HG03520 (cell line): ENCODE measurements at regions not wholly inside any gene's neighbourhood (a gene's known extent, or its start where the extent isn't known, plus 50 kb on each side); places are given as distances from the start of the nearest gene placed in this dataset.
"Not testable (repeated sequence)": the region's sequence is repeated elsewhere in the genome, so short reads cannot be mapped to it uniquely, and the experiment has no call there.

ENCODE experiments used
- ATAC-seq: cut with Tn5 transposase; IDR thresholded peaks from one replicate; pipeline ENCODE4 v1.9.1; 2021; ENCODE audit warnings: mild to moderate bottlenecking, moderate library complexity; ENCODE audit not compliant: unreplicated experiment

- no peak for ATAC-seq
These were observed 544.7 kb upstream of the KLF4 start for GRCh38 chr9:108033976-108034964.

- ATAC-seq = not testable (repeated sequence)
These were observed 542.5 kb upstream of the KLF4 start for GRCh38 chr9:108032079-108032478.

GRCh38 chr9:108031221-108031620 is 541.7 kb upstream of the KLF4 start:
- ATAC-seq = not testable (repeated sequence)

- not testable (repeated sequence) for ATAC-seq
These were observed 537.1 kb upstream of the KLF4 start for GRCh38 chr9:108026718-108027117.

- no peak for ATAC-seq
These were observed 535.0 kb upstream of the KLF4 start for GRCh38 chr9:108024604-108025003.

- no peak for ATAC-seq
These were observed 532.8 kb upstream of the KLF4 start for GRCh38 chr9:108022246-108022935.

GRCh38 chr9:108021096-108021710 is 531.6 kb upstream of the KLF4 start:
- no peak for ATAC-seq

GRCh38 chr9:108019821-108020220 is 530.3 kb upstream of the KLF4 start:
- no peak for ATAC-seq

- ATAC-seq = no peak
These were observed 528.1 kb upstream of the KLF4 start for GRCh38 chr9:108017671-108018070.

GRCh38 chr9:108016446-108016845 is 526.9 kb upstream of the KLF4 start:
- no peak for ATAC-seq

GRCh38 chr9:108015690-108016089 is 526.1 kb upstream of the KLF4 start:
- ATAC-seq = no peak

- no peak for ATAC-seq
These were observed 524.8 kb upstream of the KLF4 start for GRCh38 chr9:108014353-108014752.

GRCh38 chr9:108012886-108013665 is 523.5 kb upstream of the KLF4 start:
- peak; percentile 50 for ATAC-seq

- peak; percentile 27 for ATAC-seq
These were observed 522.8 kb upstream of the KLF4 start for GRCh38 chr9:108012405-108012804.

GRCh38 chr9:108003526-108003925 is 514.0 kb upstream of the KLF4 start:
- no peak for ATAC-seq

GRCh38 chr9:108002371-108002956 is 512.9 kb upstream of the KLF4 start:
- ATAC-seq = no peak

GRCh38 chr9:108001237-108001636 is 511.7 kb upstream of the KLF4 start:
- no peak for ATAC-seq

- no peak for ATAC-seq
These were observed 510.3 kb upstream of the KLF4 start for GRCh38 chr9:107999890-108000289.

- no peak for ATAC-seq
These were observed 509.4 kb upstream of the KLF4 start for GRCh38 chr9:107999011-107999410.

GRCh38 chr9:107994648-107995047 is 505.1 kb upstream of the KLF4 start:
- no peak for ATAC-seq
